HG03060 (cell line): ENCODE measurements at regions not wholly inside any gene's neighbourhood (a gene's known extent, or its start where the extent isn't known, plus 50 kb on each side); places are given as distances from the start of the nearest gene placed in this dataset.

Source experiments
- ATAC-seq: cut with Tn5 transposase; IDR thresholded peaks from one replicate; pipeline ENCODE4 v1.9.1; 2021; ENCODE audit warnings: low read depth, moderate number of reproducible peaks; ENCODE audit not compliant: unreplicated experiment

GRCh38 chr2:126822921-126823320, 75.8 kb upstream of the TEX51 start:
- no peak for ATAC-seq

GRCh38 chr2:126823951-126824350, 74.7 kb upstream of the TEX51 start:
- ATAC-seq: no peak

GRCh38 chr2:126824663-126825062, 74.0 kb upstream of the TEX51 start:
- no peak for ATAC-seq

GRCh38 chr2:126825316-126825715, 73.4 kb upstream of the TEX51 start:
- no peak for ATAC-seq

DNA sequence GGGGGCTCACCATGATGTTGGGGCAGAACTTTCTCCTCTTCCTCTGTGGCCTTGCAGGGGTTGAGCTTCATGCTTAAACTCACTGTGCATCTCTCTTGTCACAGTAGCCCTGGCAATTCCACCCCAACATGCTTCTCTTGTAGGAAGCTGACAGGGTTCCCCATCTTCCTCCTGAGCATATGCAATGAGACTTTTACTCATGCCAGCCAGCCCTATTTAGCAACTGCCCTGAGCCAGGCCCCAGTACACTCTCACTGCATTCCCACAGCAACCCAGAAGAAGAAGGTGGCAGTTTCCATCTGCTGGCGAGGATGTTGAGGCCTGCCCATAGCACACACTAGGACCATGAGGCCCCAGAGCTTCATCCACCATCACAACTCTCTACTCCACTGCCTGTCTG, 72.2 kb upstream of the TEX51 start:
- no peak for ATAC-seq

DNA sequence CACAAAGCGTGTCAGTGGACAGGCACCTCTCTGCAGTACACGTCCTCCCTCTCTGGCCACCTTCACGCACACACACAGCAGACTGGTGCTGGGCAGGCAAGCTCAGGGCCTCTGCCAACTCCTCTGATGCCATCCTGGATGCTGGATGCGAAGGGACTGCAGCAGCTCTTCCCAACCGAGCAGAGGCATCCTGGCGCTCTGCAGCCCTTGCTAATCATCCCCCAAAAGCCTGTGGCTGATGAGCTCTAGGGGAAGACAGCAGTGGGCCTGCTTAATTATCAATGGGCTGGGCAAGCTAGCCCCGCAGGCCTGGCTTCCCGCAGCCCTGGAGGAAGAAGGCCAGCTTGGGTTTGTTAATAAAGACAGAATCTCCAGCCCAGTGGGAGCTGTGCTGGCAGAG, 71.3 kb upstream of the TEX51 start:
- ATAC-seq: no peak

- ATAC-seq: no peak
Observed at GRCh38 chr2:126828051-126828450, 70.6 kb upstream of the TEX51 start.

- ATAC-seq: no peak
Observed at GRCh38 chr2:126828491-126828890, 70.2 kb upstream of the TEX51 start.

DNA sequence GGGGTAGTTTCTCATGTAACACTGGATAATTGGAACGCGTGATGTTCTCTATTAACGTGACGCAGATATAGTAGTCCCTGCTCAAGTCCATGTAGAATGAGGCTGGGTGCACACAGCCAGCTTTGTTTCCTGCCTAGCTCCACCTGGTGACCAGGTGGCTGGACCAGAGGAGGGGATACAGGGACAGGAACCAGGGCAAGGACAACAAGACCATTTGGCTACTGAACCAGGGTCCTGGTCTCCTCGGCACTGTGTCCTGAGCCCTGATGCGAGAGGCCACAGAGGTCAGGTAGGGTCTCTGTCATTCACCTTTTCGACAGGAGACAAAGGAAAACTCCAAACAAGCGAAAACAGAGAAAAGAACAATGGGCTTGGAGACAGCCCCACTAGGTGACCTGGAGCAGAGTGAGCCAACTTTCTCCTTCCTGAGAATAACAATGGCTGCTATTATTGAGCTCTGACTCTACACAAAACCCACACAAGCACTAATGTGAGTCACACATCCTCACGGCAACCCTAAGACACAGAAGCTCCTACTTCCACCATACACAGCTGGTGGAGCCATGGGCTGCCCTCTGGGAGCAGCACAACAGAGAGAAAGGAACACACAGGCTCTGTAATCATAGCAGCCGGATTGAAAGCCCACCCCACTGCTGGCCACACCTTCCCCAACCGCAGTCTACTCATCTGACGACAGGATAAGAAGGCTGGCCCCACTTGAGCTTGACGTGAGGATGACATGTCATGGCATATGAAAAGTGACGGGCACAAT, 67.3 kb upstream of the TEX51 start:
- no peak for ATAC-seq

DNA sequence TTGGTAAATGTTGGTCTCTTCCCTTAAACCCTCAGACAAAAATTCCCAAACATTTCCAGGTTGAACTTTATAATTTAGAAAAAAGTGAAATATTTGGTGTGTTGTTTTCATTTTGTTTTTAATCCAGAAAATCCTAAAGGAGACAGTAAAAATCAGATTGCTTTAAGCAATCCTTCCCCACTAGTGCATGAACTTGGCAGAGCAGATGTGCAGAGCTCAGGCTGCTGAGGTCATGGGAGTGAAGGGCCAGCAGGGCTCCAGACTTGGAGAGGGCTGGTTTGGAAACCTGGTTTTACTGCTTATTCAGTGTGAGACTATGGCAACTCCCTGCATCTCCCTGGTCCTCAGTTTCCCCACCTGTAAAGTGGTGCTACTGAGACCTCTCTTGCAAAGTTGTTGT, 66.7 kb upstream of the TEX51 start:
- ATAC-seq: no peak

DNA sequence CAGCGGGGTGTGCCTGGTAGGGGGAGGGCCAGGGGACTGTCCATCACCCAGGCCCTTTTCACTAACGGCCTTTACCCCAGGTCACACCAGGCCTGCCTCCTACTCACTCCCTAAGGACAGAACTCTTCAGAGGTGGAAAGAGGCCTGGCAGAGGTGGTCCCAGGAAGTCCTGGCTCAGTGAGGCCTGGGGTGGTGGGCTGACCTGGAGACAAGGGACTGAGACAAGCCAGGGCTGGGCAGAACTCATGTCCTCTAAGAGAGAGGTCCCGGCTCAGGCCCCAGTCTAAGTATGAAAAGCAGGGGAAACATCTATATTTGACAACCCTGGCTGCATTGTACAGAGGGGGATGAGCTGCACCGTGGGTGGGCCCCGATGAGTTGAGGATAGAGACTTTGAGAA, 65.9 kb upstream of the TEX51 start:
- ATAC-seq: no peak

DNA sequence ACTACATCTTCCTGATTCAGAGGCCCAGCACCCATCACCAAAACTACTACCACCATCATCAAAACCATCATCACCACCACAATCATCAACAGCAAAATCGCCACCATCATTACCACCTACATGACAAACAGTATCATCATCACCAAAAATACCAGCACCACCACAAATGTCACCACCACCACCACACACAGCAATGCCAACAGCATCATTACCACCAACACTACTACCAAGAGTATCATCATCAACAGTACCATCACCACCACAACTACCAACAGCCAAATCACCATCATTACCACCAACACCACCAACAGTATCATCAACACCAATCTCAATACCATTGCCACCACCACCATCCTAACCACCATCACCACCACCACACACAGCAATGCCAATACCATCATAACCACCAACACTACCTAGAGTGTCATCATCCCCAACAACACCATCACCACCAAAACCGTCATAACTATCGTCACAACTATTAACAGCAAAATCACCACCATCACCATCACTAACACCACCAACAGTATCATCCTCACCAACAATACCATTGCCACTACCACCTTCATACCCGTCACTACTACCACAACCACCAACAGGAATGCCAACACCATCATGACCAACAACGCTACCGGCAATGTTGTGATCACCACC, 64.6 kb upstream of the TEX51 start:
- no peak for ATAC-seq

GRCh38 chr2:126835261-126835660, 63.4 kb upstream of the TEX51 start:
- no peak for ATAC-seq

DNA sequence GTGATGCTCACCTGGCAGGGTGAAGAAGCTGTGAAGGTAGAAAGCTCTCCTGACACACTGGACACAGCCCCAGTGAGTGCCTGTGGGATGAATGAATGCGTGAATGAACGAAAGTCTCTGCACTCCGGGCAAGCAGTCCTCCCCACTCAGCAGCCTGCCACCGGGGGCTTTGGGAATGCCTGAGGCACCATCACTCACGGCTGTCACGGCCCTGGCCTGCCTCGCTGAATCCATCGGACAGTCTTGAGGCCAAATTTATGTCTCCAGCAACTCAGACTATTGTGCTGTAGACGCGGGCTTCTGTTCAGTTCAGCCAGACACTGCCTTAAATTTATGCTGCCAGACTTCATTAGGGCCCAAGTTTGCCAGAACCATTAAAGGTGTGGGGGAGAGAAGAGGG, 62.9 kb upstream of the TEX51 start:
- ATAC-seq: no peak

DNA sequence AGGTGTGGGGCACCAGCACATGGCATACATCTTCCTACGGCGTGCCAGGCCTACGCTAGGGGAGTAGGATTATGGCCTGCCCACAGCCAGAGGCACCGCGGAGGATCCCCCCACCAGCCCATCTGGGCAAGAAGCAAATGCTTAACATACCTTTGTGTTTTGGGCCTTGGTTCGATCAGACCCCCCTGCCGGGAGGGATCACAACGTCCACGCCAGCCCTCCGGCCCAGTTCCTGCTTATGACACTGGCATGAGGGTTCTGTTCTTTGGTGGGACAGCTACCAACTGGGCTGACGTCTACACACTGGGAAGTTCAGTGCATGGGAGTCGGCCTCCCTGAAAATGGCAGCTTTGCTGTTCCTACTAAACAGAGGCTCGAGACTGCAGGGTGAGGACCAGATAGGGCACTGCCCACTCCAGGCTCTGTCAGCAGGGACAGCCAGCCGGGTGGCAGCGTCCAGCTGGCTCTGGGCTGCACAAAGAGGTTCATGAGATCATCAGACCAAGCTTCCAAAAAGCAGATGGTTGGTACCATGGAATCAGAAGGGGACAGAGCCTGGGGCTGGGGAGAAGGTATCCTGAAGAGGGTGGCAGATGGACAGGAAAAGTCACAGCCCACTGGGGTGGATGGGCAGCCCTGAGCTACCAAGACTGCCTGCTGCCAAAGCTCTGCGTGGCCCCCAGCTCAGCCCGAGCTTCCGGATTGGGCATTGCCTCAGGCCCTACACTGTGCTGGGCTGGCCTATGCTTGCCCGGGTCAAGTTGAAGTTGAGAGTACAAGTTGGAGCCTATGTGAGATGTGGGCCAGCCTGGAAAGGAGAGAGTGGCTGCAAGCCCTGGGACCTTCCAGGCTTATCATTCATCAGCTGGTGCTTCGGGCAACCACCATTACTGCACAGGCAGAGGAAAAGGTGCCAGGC, 61.7 kb upstream of the TEX51 start:
- no peak for ATAC-seq

DNA sequence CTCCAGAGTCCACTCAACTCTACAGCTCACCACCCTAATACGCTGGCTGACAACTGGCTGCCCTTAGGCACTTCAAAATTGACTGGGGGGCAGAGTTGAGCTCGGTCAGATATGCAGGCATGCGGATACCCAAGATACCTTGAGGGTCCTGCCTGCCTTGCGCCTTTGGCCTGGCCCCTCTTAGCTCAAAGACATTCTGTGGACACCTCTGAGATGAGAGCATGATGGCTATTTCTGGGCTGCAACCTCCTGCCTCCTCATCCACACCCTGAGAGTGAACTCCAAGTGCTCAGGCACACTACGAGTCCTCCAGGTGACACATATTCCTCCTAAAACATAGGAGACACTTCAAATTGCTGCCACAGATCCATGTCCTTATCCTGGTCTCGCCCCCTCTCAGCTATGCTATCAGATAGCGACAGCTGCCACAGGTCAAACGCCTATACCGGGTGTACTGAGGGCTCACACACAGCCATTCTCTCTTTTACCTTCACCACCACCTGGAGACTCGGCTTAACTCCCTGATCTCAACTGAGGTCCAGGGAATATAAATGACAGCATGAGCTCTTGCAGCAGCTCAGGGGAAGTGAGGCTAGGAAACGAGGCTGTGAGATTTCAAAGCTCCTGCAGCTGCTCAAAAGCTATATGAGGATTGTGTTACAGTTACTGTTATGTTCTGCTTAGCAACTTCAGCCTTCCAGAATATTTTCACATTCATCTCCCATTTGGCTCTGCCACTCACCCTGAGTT, 60.5 kb upstream of the TEX51 start:
- ATAC-seq: no peak

GRCh38 chr2:126838716-126838985, 60.0 kb upstream of the TEX51 start:
- no peak for ATAC-seq

- no peak for ATAC-seq
Observed at GRCh38 chr2:126839796-126840195, 58.9 kb upstream of the TEX51 start.

GRCh38 chr2:126843081-126843480, 55.6 kb upstream of the TEX51 start:
- ATAC-seq: no peak

GRCh38 chr2:126846241-126846640, 52.4 kb upstream of the TEX51 start:
- no peak for ATAC-seq
